NCI-H128 (cell line): ENCODE measurements at regions not wholly inside any gene's neighbourhood (a gene's known extent, or its start where the extent isn't known, plus 50 kb on each side); places are given as distances from the start of the nearest gene placed in this dataset.

Experiments
- DNase-seq: peaks from one replicate; lab custom pipeline; 2025; ENCODE audit not compliant: unreplicated experiment; lab: John Stamatoyannopoulos, UW

DNA sequence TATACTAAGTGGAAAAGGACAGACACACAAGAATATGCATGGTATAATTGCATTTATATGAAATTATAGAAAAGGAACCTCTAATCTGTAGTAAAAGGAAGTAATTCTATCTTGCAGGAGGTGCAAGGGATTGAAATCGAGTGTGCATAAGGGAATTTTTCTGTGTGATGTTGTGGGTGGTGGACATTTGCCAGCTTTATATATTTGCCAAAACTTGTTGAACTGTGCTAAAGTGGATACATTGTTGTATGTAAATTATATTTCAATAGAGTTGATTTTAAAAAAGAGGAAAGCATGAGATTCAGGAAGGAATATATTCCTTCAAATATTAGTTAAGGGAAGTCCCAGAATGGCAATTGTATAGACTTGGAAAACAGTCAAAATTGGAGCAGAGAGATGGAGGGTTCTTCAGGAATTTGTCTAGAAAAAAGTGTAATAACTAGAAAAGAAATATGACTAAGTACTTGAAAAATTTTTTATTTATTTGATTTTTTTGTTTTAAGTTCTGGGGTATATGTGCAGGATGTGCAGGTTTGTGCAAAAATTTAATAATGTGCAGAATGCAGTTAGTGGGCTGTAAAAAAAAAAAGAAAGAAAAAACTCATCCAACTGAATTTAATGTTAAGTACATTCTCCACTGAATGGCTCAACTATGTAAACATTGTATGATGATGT, 96.1 kb downstream of the ARL4A start:
- no peak for DNase-seq

DNA sequence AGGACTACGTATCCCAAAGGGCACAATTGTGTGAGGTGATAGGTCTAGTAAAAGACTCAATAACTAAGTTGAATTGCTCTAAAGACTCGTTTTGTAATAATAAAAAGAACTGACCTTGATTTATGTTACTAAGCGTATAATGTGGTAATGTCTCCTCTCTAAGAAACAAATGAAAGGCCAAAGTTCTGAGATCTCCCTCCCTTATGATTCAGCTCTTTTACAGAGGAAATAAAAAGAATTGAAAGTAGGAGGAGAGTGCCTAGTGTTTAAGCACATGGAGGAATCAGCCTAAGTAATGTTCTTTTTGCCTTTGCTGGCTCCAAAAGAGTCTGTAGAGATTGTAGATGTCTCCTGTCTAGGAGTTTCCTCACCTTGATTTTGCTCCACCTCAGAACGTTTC, 98.0 kb downstream of the ARL4A start:
- DNase-seq: no peak

DNA sequence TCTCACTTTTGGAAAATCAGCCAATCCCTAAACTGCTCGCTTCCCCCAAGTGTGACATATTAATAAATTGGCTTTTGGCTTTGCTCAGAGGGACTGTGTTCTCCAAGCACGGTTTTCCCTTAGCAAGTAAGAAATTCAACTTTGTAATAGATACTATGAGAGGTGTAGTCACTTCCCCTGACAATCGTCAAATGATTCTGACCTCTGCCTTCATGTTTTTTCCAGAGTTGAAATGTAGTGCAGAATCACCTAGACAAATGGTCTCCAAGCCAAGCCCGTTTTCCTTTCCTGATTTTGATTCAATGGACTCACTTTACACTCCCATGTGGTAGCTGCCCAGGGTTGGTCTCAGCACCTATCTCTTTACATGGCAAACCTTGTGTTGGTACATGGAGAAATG, 99.1 kb downstream of the ARL4A start:
- no peak for DNase-seq

DNA sequence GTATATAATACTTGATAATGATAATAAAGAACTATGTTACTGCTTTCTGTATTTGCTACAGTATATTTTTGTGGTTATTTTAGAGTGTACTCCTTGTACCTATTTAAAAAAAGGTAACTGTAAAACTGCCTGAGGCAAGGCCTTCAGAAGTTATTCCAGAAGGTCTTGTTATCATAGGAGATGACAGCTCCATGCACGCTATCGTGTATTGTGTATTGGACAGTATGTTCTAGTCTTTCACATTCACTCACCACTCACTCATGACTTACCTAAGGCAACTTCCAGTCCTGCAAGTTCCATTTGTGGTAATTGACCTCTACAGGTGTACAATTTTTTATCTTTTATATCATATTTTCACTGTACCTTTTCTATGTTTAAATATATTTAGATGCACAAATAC, 100.7 kb downstream of the ARL4A start:
- no peak for DNase-seq

DNA sequence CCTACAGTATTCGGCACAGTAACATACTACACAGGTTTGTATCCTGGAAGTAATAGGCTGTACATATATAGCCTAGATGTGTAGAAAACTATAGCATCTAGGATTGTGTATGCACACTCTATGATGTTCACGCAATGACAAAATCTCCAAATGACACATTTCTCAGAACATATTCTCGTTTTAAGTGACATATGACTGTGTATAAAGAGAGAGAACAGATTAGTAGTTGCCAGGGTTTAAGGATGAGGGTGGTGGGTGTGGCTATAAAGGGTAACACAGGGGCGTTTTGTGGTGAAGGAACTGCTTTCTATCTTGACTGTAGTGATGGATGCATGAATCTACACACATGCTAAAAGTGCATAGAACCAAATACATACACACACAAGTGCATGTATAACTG, 101.2 kb downstream of the ARL4A start:
- no peak for DNase-seq

DNA sequence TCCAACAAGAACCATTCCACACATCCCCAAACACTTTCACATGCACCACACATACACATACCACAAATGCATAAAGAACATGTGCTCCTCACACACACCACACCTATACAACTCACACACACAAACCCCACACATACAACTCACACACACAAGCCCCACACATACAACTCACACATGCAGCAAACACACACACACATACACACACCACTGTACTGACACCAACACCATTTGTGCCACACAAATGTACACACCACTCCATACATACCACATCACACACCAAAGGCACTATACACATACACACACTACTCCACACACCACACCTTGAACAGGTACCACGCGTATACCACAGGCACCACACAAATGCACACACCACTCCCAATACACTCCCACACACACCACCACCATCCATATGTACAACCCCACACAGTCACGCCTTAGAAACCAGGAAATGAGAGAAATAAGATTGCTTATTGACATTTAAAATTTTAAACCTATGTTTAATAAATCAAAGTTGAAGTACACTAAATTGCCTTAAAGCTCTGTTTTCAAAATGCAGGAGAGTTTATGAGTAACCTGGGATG, 107.4 kb downstream of the ARL4A start:
- no peak for DNase-seq

DNA sequence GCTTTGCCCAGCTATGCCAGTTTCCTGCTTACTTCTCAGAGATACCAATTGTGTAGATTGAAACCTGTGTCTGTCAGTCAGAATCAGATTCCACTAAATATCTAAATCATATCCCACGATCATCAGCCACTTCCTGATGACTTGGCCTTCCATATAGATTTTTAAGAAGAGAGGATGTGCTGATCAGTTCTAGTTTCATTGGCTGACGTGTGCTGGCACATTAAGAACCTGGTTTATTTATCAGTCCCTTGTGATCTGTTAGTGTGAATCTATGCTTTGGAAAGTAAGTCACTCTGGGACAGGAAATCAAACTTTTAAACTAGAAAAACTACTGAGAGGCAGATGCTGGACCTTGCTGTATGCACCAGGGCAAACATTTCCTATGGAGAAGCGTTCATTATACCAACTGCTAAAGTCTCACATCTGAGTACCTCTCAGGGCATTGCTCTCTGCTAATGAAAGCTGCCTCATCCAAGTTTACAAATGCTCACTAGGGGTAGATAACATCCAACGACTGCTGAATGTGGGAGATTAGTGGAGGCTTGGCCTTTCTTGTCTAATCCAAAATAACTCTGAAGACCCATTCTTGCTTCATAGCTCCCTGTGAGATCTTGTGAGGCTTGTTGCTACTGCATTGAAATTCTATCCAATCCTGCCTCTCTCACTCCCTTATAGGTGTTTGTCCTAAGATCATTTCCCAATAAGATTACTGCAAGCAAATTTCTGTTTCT, 109.1 kb downstream of the ARL4A start:
- no peak for DNase-seq

DNA sequence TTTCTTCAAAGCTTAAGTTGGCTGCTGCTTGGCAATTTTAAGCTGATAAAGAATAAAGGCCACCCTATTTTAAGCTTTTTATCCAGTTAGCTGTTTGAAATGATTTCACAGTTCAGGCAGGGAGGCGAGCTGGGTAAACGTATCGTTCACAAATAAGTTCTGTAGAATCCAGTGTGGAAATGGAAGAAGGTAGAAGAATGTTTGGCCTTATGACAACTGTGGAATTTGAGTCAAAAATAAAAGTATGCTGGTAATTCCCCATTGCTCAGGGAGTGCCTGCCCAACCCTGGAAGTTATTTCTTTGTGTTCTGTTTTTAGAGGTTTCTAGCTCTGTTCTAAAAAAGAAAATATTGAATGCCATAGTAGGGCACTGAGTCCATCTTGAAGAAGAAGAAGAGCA, 113.1 kb downstream of the ARL4A start:
- no peak for DNase-seq

DNA sequence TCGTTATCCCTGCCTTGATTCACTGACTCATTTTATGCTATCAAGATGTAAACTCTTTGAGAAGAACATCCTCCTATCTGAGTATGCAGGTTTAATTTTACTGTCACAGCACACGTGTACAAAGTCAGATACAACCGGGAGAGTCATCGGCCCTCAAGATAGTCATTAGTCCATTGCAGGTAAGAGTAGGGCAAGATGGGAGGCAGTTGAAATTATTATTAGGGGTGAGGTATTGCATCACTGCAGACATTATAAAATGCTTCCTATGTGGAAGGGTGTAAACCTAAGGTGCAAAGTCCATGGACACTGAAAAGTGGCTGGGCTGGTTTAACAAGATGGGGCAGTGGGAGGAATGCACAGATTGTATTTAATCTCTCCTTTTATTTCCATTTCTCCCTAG, 113.7 kb downstream of the ARL4A start:
- DNase-seq: no peak

DNA sequence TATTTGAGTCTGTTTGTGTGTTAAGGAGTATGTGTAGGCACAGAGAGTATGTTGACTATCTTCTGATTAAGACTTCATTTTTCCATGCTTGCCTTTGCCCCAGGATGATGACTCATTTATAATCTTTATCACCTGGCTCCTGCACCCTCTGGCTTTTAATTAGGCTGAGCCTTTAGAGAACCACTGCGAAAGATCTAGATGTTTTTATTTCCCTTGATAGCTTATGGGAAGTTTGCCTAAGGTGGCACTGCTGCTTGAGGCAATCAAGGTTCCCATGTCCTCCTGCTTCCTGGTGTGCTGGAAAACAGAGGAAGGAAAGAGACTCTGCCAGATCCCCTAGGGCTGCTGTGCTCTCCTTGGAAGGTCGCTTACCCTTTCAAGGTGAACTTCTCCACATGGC, 114.6 kb downstream of the ARL4A start:
- DNase-seq: no peak

DNA sequence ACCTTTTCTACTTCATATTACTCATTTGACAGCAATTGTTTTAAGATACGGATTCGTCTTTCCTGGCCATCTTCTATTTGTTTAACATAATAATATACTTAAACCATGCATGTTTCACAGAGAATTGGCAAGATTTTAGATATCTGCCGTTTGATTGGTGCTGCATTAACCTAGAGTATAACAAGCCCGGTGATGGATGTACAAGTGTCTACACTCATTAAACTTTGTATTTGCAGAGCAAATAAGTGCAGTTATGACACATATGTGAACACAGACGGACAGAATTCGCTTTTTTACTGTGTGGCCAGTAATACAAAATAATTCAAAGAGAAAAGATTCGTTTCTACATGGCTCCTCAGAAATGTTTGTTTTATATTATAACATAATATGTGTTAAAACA, 116.1 kb downstream of the ARL4A start:
- DNase-seq: no peak

DNA sequence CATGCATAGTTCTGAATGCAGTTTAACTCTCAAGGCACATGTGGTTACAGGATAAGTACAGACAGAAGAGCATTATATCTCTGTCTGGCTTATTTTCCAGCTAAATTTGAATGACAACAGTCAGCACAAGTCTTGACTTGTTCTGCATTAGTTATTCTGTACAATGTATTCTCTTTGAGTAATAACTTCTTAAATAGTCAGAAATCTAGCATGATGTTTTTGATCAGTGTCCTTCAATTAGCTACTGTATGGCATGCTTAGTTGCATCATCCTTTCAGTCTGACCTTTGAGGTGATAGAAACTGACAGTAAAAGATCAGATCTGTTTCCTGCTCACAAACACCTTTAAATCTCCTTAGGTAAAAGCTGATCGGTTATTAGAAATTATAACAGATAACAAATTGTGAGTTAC, 118.1 kb downstream of the ARL4A start:
- no peak for DNase-seq

DNA sequence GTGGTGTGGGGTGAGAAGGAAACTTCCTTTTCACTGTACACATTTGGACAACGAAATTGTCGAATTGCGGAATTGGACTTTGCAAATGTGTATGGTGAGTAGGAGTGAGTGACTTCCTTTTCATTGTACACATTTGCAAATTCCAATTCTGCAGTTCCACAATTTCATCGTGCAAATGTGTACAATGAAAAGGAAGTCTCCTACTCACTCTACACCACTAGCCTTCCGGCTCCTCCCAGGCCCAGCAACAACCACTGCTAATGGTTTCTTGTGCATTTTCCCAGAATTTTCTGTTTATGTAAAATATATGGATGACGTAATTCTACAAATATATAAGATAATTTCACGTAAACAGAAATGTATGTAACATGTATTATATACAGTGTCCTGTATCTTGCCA, 118.5 kb downstream of the ARL4A start:
- no peak for DNase-seq

DNA sequence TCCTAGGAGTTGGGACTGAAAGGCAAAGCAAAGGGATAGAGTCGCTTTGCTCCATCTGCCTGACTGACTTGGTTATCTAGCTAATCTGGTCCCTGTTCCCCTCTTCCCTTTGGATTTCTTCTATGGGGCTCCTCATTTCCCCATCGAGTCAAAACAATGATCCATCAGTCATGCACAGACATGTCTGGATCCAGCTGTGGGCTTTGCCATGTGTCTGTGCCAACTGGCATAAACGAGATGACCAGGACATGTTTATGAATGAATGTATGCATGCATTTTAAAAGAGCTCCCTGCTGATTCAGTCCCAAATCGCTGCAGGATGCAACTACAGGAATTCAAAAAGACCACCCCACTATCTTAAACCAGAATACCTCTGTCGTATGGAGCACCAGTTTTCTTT, 122.0 kb downstream of the ARL4A start:
- DNase-seq: no peak

DNA sequence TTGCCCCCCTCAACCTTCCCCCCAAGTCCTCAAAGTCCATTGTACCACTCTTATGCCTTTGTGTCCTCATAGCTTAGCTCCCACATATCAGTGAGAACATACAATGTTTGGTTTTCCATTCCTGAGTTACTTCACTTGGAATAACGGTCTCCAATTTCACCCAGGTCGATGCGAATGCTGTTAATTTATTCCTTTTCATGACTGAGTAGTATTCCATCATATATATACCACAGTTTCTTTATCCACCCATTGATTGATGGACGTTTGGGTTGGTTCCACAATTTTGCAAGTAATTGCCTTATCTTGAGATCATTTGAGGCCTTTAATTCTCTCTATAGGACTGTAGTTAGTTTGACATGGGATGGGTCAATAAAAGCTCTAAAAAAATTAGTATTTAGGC, 124.7 kb downstream of the ARL4A start:
- no peak for DNase-seq

DNA sequence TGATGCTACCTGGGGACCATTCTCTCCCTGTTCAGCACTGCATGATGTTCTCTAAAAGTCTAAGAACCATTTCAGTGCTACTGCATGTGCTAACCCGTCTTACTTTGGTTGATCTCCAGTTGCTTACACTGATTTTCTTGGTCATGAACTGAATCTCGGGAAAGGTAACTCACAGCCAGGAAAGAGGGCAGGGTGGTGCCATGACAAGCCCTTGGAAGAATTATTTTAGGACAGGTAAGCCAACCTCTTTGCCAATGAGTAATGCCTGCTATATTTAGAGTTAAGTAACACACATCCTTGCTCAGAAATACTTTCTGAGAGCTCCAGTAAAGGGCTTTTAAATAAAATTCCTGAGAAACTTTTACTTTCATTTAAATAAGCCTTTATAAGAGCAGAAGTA, 126.7 kb downstream of the ARL4A start:
- DNase-seq: no peak

DNA sequence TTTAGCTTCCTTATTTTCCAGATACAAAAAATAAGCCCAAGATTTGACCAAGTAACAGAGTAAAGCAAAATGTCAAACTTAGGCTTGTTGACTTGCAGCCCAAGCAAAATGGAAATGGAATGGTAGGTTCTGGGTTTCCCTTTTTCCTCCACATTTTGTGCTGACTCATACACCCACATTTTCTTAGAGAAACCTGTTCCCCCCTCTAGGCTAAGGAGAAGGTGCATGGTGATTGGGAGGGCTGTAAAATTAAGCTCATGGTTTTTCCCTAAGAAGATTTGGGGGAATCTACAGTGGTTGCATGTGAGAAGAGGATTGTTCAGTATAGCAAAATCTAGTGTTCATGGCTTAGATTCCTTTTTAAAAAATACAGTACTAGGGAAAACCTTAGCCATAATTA, 127.4 kb downstream of the ARL4A start:
- no peak for DNase-seq

DNA sequence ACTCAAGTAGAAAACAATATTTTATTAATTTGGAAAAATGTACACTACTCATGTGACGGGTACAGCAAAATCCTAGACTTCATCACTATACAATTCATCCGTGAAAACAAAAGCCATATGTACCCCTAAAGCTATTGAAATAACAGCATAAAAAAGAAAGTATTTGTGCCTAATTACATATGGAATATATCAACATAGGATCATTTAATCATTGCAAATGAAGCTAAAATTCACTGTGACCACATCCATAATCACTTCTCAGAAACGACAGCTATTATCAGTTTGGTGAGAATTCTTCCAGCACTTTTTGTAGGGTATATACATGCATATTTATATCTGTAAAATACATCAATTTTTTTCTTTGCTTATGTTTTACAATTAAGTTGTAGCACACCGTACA, 128.0 kb downstream of the ARL4A start:
- DNase-seq: no peak

DNA sequence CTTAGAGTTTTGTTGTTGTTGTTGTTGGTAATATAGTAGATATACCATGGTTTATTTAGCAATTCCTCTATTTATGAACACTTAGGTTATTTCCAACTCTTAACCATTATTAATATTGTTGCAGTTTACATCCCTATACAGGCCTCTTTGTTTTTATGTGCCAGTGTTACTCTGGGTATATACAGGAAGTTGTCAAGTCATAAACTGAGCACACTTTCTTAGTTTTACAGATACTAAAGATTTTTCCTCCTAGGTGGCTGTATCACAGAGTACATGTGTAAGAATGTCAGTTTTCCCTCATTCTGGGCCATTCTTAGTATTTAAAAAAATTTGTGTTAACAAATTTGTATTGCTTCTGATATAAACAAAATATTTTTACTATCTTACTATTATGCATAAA, 128.4 kb downstream of the ARL4A start:
- no peak for DNase-seq

DNA sequence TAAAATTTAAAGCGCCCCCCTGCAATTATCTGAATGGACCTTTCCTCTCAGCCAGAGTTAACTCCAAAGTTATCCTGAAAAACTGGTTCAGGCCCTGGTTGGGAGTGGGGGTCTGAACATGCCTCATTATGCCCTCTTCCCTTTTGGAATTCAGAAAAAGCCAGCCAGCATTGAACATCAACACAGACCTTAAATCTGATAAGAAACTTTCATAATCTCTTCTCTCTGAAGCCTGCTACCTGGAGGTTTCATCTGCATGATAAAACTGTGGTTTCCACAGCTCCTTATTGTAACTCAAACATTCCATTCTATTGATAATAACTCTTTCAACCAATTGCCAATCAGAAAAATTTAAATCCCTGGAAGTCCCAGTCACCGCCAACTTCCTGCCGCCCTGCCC, 133.3 kb downstream of the ARL4A start:
- no peak for DNase-seq

DNA sequence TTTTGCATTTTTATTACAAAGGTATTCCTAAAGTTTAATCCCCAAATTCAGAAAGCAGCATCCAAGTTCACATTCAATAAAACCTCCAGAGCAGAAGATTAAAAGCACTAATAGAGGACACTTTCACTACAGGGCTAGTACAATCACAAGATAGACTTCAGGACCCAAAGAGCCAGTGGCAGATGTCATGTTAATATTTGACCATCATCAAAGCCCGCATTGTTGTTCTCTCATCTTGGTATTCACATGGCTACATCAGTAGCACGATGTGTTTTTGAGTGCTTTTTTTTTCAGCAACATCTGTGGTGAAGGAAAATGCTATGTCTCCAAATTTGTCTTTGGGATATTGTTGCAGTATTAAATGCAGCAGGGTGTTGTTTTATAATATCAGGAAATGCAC, 134.3 kb downstream of the ARL4A start:
- DNase-seq: no peak

DNA sequence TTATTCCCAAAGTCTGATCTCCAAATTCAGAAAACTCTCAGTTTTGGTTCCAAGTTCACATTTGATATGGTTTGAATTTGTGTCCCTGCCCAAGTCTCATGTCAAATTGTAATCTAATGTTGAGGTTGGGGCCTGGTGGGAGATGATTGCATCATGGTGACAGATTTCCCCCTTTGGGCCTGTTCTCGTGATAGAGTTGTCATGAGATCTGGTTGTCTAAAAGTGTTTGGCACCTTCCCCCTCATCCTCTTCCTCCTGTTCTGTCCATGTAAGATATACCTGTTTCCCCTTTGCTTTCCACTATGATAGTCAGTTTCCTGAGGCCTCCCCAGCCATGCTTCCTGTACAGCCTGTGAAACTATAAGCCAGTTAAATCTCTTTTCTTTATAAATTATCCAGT, 138.6 kb downstream of the ARL4A start:
- no peak for DNase-seq
